NCI-H446 treated with DMSO at 0.1 percent for 48 hours (cell line): ENCODE measurements at regions not wholly inside any gene's neighbourhood (a gene's known extent, or its start where the extent isn't known, plus 50 kb on each side); places are given as distances from the start of the nearest gene placed in this dataset.
"Not testable (repeated sequence)": the region's sequence is repeated elsewhere in the genome, so short reads cannot be mapped to it uniquely, and the experiment has no call there.

ENCODE experiments used
- DNase-seq: peaks from one replicate; lab custom pipeline; 2025; lab: John Stamatoyannopoulos, UW

DNA sequence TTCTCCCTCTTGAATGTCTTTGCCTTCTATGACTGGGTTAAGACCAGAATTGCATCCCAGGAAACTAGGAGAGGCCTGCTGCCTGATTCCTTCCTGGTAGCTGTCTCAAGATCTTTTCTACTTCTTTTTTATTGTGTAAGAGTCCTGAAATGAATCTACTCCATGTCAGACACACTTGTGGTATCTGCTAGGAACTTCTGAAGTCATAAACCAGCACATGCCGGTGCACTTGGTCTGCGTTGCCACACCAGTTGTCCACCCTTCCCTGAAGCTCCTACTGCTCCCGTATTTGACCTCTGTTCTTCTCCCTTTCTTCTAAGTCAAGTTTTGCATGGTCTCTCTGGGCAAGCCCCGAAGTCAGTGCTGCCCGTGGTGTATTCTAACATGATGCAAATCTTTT lies 644.2 kb downstream of the ETS1 start:
- DNase-seq: no peak

DNA sequence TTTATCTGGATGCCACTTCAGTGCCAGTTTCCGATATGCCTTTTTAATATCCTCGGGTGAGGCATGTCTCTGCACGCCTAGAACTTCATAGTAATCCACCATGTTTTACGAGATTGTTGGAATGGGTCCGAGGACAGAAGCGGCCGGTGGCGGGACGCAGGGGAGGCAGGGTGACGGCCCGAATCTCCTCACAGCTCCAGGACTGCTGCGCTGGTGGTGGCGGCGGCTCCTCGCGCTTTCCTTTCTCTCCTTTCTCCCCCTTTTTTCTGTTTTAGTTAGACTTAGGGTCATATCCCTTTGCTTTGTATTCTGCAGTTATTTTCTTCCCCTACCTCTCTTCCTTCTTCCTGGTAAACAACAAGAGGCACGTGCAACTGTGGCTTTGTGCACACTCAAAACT lies 645.8 kb downstream of the ETS1 start:
- DNase-seq: not testable (repeated sequence)

DNA sequence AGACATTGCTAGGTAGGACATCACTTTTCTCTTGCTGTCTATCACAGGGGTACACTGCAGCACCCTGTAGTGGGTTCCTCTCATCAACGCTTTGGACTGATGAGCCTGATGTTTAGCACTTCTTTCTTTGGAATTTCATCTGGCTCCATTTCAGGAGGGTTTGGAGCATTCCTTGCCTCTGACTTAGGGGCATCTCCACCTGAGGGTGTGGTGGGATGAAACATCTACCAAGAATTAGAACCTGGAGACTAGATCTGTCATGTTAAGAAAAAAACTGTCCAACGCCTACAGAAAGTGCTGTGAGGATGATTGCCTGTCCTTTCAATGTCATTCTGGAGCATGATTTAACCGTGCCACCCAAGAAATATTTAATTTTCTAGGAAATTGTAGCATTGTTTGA lies 648.4 kb downstream of the ETS1 start:
- no peak for DNase-seq

DNA sequence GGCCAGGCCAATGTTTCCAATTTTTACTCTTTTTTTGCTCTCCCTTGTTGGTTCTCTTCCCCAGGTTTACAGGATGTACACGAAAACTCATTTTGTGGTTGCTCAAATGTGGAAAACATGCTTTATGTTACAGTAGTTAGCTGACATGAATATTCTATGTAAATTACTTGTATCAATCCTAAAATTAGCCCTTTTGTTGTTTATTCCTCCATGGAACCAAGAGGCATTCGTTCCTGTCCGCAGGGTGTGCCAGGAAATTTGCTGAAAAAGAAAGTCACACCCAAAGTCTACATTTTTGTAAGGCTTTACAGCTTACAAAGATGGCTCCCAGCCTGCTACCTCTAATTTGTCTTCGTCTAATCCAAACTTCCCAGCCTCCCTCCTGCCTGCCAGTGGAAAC lies 652.3 kb downstream of the ETS1 start:
- DNase-seq: no peak

DNA sequence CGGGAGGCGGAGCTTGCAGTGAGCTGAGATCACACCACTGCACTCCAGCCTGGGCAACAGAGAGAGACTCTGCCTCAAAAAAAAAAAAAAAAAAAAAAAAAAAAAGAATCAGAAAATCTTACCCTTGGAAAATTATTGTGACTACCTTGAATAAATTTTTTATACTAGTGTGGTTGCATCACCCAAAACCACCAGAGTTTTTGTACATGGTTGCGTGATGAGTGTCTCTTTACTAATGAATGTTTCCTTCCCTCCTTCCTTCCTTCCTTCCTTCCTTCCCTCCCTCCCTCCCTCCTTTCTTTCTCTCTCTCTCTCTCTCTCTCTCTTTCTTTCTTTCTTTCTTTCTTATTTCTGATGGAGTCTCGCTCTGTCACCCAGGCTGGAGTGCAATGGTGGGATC lies 653.4 kb downstream of the ETS1 start:
- not testable (repeated sequence) for DNase-seq

DNA sequence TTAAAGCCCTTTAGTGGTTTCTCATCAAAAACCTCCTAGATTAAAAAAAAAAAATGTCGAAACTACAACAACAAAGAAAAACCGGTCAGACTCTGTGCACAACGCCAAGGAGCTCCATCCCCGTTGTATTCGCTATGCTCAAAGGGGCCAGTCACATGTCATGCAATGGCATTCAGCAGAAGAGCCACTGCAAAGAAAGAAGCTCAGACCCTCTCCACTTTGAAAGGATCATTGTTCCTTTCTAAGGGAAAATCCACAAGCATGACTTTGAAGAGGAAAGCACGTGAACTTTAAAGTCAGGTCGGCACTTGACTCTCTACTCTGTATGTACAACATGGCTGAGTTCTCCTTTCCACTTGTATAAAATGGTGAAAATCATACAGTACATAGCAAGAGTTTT lies 655.6 kb downstream of the ETS1 start:
- DNase-seq: no peak

DNA sequence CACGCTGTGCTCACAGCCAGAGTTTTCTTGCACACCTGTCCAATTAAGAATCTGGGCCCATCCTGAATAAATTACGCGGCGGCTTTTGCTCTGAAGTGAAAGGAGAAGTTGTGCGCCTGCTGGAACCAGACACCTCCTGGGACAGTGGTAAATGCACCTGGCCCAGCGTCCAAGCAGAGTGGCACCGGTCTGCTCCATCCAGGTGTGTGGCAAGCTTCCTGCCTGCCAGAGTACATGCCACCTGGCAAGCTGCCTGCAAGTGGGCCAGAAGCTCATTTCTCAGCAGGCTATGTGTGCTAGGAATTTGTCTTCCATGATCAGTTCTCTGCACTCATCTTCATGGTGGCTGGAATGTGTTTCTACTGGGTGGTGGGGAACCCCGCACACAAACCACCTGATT lies 660.6 kb downstream of the ETS1 start:
- no peak for DNase-seq

DNA sequence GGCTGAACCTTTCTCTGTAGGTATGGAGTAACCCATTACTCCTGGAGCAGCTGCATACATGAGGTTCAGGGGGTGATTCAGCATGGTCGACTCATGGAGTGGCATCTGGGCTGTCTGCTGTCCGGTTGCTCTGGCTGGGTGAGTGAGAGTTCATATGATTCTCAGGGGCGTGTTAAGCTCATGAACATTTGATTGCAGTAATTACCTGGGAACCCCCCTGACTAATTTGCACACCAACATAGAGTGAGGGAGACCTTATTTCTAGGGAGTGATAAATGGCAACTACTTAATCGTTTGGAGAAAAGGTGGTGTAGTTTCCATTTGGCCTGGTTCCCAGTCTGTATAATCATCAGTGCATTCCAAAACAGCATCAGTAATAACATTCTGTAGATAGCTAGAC lies 661.9 kb downstream of the ETS1 start:
- no peak for DNase-seq

DNA sequence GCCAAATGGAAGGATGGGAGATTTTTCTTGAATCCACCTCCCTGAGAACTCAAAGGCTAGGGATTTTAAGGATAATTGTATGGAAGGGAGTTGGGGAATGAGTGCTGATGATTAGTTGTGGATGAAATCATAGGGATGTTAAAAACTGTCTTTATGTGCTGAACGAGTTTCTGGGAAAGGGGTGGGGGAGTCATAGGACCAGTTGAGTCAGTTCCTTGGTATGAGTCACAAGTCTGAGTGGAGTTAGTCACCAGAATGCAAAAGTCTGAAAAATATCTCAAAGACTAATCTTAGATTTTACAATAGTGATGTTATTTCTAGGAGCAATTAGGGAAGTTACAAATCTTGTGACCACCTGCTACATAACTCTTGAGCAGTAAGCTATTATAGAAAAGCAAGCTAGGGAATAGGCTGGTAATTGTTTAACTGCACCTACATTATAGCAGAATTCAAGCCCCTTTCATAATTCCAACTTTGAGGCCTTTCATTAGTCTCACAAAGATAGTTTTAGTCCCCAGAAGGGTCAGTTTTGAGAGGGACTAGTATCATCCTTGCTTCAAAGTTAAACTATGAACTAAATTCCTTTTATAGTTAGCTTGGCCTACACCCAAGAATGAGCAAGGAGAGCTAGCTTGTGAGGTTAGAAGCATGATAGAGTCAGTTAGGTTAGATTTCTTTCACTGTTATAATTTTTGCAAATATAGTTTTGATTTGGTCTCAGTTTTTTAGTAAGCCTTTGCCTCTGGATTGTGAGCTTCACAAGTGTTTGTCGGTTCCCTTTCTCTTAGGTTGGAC lies 668.0 kb downstream of the ETS1 start:
- no peak for DNase-seq

DNA sequence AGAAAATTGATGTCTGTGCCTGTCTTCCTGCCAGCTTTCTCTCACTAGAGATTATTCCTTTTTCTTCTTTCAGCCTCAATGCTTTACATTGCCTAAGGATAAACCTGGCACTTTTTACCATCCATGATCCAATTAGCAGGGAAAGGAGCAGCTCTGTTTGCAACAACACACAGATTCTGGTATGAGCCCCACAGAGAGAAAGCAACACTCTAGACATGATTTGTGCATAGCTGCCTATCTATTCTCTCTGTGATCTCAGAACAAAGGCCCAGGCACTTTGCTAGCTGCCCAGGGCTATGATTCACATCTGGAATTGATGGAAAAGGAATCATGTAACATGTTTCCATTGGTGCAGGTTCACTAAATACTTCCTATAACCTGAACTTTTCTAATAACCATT lies 685.0 kb downstream of the ETS1 start:
- no peak for DNase-seq

DNA sequence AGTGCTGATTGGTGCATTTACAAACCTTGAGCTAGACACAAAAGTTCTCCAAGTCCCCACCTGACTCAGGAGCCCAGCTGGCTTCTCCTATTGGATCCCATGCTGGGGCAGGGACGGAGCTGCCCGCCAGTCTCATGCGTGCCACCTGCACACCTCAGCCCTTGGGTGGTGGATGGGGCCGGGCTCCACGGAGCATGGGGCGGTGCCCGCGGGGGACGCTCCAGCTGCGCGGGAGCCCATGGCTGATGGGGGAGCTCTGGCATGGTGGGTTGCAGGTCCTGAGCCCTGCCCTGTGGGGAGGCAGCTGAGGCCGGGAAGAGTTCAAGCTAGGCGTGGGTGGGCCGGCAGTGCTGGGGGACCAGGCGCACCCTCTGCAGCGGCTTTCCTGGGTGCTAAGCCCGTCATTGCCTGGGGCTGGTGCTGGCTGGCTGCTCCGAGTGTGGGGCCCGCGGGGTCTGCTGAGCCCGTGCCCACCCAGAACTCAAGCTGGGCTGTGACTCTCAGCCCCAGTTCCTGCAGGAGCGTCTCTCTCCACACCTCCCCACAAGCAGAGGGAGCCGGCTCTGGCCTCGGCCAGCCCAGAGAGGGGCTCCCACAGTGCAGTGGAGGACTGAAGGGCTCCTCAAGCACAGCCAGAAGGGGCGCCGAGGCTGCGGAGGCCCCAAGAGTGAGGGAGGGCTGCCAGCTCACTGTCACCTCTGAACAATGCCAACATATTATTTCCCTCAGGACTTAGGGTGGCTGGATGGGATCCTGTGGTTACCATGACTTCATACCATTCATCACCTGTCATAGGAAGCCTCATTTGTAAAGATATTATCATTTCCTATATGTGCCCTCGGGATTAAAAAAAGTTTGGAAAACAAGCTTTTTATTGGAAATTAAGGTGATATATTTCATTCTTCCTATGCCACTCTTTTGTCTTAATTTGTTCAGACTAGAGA lies 688.7 kb downstream of the ETS1 start:
- no peak for DNase-seq

DNA sequence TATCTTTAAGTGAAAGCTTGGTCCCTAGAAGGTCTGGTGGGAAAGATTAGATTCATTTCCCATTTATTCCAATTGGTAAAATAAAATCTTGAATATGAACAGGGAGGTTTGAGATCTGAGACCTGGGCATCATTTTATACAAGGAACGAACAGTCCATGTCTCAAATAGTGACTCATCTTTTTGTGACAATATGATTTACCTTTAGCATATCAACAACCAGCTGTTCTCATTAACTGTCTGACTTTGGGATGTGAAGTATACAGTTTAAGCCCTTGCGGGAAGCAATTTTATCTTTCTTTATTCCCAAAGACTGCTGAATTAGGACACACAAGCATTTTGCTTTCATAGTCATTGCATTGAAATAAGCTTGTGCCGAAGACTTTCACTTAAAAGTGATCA lies 691.6 kb downstream of the ETS1 start:
- no peak for DNase-seq

DNA sequence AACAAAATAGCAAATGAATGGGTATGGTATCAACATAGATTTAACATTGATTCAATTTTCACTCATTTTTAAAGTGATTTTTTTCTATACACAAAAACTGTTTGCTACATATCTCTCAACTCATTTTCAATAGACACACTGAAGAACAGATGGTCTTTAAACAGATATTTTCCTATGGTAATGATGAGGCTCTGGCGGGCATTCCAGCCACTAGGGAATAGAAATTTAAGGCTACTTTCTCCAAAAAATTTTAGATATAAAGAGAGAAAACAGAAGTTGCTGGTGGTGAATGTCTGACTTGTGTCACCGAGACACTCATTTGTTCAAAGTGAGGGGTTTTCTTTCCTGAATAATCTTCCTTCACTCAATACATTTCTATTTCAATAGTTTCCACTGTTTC lies 693.0 kb downstream of the ETS1 start:
- DNase-seq: no peak

DNA sequence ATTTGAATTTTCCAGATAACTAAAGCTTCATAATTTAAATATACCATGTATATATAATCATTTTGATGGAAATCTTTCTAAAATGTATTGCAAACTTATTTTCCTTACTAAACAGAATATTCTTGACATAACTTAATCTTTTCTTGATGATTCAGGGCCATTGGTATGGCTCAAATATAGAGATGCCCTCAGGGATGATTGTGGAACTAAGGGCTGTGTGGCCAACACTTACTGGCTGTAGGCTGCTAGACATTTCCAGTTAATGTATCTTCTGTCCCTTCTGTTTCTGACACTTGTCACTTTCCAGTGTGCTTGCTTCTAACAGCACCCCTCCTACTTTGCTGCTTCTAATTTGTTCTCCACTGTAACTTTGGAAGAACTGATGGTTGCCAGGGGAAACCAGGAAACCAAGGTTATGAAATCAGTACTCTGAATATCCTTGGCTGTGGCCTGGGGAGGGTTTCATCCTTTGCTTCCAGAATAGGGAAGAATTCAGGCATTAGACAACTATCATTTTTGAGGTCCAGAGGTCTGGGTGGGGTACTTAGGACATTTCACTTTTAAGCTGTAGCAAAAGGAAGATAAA lies 697.2 kb downstream of the ETS1 start:
- no peak for DNase-seq

DNA sequence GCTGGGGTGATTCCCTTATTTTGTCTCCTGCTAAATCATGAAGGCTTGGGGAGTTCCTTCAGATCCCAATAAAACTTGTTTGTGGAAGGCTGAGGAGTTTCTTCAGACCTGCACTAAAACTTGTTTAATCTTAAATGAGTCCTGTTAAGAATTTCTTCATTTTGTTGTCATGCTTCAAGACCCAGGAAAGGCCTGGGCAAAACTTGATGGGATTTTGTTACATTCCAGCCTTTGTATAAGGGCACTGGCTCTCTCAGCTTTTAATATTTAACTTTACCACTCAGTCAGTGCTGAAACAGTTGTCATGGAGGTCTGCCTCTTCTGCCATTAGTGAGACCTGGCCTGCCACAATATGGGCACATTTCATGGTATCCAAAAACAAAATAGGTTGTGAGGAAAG lies 699.0 kb downstream of the ETS1 start:
- no peak for DNase-seq

DNA sequence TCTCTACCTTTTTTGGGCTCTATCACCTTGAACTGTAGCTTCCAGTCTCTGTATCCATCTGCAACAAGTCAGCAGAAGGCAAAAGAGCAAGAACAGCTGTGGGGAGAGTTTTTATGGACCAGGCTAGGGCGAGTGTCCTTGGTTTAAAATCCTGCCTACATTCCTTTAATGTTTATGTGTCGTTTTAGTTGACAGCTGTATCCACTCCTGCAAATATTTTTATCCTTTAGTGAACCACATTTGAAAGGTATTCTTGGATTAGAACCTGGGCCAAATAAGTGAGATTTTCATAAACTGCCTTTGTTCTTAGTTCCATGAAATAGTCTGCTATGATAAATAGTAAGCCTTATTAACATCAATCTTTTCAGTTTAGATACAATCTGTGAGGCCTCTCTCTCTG lies 712.2 kb downstream of the ETS1 start:
- DNase-seq: no peak

DNA sequence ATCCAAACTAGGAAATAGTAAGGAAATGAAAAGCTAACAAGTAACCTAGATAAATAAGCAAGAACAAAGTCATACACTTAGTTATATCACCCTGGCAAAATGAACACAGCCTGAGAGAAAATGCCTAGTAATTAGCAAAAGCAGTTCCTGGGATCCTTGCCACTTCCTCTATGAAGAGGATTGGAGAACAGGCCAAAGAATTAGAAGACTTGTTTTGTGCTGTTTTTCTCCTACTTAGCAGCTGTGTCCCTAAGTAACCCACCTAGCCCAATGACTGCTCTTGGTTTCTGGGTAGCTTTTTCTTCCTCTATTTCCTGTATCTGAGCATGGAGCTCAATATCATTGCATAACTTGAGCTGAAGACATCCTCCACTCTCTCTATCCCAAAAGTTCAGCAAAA lies 713.9 kb downstream of the ETS1 start:
- no peak for DNase-seq

DNA sequence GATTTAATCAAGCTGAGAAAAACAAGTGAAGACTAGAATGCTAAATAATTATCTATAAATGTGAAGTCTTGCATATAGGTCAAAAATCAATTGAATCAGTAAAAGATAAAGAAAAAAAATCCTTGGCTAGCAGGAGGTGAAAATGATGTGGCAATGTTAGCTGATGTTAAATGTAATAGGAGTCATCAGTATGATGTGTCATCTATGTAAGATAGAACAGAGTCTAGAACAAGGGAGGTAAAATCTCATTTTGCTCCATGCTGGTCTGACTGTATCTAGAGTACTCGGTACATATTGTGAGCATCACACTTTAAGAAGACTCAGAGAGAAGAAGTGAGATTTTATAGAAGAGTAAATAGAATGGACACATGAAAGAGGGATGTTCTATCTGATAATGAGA lies 721.2 kb downstream of the ETS1 start:
- no peak for DNase-seq

DNA sequence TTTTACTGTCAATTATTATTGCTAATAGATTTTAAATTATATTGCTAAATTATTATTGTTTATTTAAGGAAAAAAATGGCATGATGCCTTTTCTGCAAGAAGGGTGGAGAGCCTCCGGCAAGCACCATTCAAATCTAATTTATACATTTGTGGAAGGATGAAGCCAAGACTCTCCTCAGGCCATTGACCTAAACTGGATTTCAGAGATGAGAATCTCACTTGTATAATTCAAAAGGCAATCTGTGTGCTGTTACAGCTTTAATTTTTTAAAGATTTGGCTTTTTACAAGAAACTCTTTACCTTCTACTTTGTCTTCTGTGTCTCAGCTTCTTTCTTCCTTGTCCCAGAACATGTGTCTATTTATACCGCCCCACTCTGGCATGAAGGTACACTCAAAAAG lies 722.5 kb downstream of the ETS1 start:
- DNase-seq: no peak

DNA sequence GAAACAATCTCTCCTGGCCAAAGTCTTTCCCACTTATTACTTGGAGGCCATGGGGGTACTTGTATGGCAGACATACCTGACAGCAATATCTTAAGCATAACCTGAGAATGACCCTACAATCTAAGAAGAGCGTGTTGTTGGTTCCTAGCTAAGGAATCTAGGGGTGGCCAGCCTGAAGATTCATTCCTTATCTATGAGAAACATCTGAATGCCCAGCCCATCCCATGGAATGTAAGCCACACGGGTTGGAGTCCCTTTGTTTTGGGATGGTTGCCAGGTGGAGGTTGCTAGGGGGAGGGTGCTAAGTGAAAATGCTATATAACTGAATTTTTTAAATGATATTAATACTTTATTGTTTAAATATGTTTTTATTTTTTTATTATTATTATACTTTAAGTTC lies 725.0 kb downstream of the ETS1 start:
- DNase-seq: no peak

DNA sequence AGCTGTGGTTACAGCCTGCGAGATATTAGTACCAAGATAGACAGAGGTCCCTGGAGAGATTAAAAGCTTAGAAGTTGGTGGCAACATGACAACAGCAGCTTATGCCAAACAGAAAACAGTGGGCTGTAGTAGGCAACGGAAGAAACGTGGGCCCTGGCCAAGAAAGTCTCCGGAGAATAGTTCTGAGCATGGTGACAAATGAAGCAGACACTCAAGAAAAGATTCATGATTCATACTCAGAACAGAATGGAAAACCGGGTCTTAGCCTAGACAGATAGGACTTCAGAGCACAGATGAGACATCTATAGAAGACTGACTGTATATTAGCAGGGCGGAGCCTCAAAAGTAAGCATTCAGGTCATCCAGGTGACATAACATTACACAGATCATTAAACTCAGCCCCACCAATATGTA lies 727.4 kb downstream of the ETS1 start:
- DNase-seq: no peak

DNA sequence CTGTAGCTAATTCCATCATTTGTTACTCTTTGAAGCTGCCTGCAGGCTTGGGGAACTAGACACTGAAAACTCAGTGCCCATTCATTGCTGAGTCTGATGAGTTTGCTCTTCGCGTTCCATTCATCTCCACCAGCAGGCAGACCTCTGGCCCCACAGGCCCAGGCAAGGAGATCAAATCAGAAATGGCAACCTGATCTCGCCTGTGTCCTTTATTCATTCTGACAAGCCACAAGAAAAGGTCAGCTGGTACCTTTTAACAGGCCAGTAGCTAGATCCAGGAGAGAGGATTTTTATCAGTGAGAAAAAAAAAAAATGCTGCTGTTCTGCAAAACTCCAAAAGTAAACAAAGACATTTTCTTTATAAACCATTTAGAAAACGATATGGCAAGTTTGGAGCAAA lies 742.5 kb downstream of the ETS1 start:
- DNase-seq: no peak
